ENCODE measurements at regions not wholly inside any gene's neighbourhood (a gene's known extent, or its start where the extent isn't known, plus 50 kb on each side); places are given as distances from the start of the nearest gene placed in this dataset.

DNA sequence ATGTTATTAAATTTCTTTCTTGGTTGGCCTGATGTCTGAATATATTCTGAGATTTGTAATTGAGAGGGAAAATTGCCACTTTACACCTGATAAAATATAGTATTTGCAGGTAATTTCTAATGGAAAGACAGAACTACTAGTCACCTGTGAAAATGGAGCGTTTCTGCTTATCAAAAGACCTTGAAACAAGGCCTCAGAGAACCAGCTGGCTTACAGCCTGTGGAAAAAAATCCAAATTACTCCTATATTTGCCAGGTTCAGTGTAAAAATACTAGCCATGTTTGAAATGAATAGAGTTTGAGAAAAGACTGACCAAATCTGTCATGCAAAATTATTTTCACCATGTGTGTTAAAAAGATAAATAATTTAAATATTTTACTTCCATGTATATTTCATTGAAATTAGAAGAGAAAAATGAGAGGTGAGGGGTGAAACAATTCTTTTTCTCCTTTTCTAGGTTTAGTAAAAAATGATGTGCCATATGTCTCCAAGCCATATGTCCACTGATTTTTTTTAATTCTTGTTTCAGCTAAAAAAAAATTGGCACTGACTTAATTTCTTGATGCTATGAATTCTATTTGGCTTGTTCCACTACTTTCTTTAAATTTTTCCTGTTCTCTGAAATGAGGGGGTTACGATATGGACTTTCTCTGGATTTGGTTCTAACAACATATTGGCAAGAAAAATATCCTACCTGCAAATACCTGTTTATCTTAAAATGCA is 464.9 kb downstream of the GRXCR1 start:
- no peak overlapping the region for H3K27ac ChIP-seq
- no peak overlapping the region for H3K9ac ChIP-seq (ENCODE audit: insufficient read length)
- no peaks in the 10 kb centered on the region for H3K36me3 ChIP-seq (ENCODE audit: insufficient read depth, low read length)
- H3K9me3 ChIP-seq (ENCODE audit: low read depth, low read length), result no peaks in the 10 kb centered on the region
- no peak for TF ChIP-seq POLR2AphosphoS5 (IDR thresholded peaks at IDR 0.05; ENCODE audit: borderline replicate concordance, low read depth, low read length)
- no peak for TF ChIP-seq FOXP2 (optimal IDR thresholded peaks at IDR 0.05; ENCODE audit: control extremely low read depth, extremely low read length, insufficient read depth)
- TF ChIP-seq EZH2 (IDR thresholded peaks at IDR 0.05), result no peak
- no peak overlapping the region for H3K4me3 ChIP-seq
- DNase-seq (ENCODE audit: low read depth, low spot score), result no peak

- Histone ChIP-seq H3K9me3 (ENCODE audit: low read depth, low read length) (no peaks in the 10 kb centered on the region), H3K9ac (ENCODE audit: insufficient read length) (no peak overlapping the region), H3K36me3 (ENCODE audit: insufficient read depth, low read length) (no peaks in the 10 kb centered on the region), H3K27ac (no peak overlapping the region), H3K4me3 (no peak overlapping the region)
- no peak for TF ChIP-seq EZH2 (IDR thresholded peaks at IDR 0.05)
- no peak for TF ChIP-seq POLR2AphosphoS5 (IDR thresholded peaks at IDR 0.05; ENCODE audit: borderline replicate concordance, low read depth, low read length)
- TF ChIP-seq FOXP2 (optimal IDR thresholded peaks at IDR 0.05; ENCODE audit: control extremely low read depth, extremely low read length, insufficient read depth), result no peak
- no peak for DNase-seq (ENCODE audit: low read depth, low spot score)
These were observed 467.8 kb downstream of the GRXCR1 start for GRCh38 chr4:43360296-43360695.

DNA sequence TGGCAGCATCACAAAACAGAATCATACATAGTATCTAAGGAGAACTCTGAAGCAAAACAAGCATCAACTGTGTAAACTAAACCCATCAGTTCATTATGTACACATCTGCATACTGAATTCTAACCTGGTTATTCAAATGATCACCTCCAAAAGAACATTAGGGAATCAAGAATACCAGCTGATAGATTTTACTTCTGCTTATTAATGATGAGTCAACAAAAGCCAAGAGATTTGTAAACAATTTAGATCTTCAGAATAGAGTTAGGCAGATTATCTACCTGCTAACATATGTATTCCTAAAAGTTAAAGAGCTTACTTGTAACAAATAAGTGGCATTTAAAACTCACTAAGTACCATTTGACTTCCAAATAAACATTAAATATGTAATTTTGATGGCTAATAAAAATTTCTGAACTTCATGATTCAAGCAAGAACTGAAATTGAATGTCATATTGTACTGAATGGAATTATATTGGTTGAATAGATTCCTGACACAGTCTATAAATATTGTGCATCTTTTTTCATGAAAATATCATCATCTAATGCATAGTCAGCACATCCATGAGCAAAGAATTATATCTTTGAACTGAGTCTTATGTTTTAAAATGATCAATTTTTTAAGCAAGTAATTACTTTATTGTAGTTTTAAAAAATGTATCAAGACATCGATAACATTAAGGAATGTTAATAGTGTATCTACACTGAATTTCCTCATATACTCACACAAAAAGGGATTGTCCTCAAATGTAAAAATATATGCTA is 470.5 kb downstream of the GRXCR1 start:
- TF ChIP-seq EZH2 (IDR thresholded peaks at IDR 0.05), result no peak
- no peak for TF ChIP-seq FOXP2 (optimal IDR thresholded peaks at IDR 0.05; ENCODE audit: control extremely low read depth, extremely low read length, insufficient read depth)
- TF ChIP-seq POLR2AphosphoS5 (IDR thresholded peaks at IDR 0.05; ENCODE audit: borderline replicate concordance, low read depth, low read length), result no peak
- Histone ChIP-seq H3K4me3 (no peak overlapping the region), H3K36me3 (ENCODE audit: insufficient read depth, low read length) (no peaks in the 10 kb centered on the region), H3K27ac (no peak overlapping the region), H3K9me3 (ENCODE audit: low read depth, low read length) (no peaks in the 10 kb centered on the region), H3K9ac (ENCODE audit: insufficient read length) (no peak overlapping the region)
- no peak for DNase-seq (ENCODE audit: low read depth, low spot score)

DNA sequence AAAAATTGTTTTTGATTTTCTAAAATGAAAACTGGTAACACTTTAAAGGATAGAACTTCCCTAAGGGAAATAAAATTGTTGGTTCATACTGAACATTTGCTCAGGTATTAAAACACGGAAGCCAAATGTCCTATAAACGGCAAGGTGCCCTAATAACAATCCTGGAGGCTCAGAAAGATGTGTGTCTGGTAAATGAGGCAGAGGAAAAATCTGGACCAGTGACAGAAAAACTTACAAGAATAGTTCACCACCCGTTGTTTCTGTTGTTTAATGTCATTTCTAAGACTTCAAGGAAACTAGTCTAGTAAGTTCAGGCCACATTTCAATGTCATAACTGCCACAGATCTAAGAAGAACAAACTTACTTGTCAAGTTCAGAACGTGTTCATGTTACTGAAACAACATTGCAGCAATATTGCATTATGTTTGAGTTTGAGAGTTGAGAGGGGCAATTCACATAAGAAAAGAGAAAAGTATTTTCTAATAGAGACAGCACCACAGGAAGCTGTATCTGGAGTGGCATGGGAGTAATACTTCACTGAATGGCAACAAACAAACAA is 476.6 kb downstream of the GRXCR1 start:
- TF ChIP-seq FOXP2 (optimal IDR thresholded peaks at IDR 0.05; ENCODE audit: control extremely low read depth, extremely low read length, insufficient read depth), result no peak
- TF ChIP-seq EZH2 (IDR thresholded peaks at IDR 0.05), result no peak
- no peak for TF ChIP-seq POLR2AphosphoS5 (IDR thresholded peaks at IDR 0.05; ENCODE audit: borderline replicate concordance, low read depth, low read length)
- no peaks in the 10 kb centered on the region for H3K9me3 ChIP-seq (ENCODE audit: low read depth, low read length)
- H3K9ac ChIP-seq (ENCODE audit: insufficient read length), result no peak overlapping the region
- no peak for DNase-seq (ENCODE audit: low read depth, low spot score)
- H3K27ac ChIP-seq, result no peak overlapping the region
- no peak overlapping the region for H3K4me3 ChIP-seq
- H3K36me3 ChIP-seq (ENCODE audit: insufficient read depth, low read length), result no peaks in the 10 kb centered on the region

DNA sequence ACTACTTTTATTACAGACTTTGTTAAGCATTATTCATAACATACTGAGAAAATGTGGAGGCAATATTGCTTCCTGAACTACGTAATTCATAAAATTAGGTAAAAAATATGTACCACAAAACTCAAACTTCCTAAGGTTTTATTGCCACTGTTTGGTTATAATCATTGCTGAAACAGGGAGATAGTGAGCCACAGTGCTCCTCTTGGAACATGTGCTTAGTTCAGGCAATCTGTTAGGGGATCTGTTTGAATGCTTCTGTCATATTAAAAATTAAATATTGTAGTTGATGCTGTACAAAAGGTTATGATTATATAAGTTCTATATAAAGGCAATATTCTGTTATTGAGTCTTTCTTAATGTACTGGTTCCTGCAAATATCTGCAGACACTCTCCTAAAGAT is 480.7 kb downstream of the GRXCR1 start:
- no peak overlapping the region for H3K4me3 ChIP-seq
- H3K9ac ChIP-seq (ENCODE audit: insufficient read length), result no peak overlapping the region
- no peaks in the 10 kb centered on the region for H3K9me3 ChIP-seq (ENCODE audit: low read depth, low read length)
- DNase-seq (ENCODE audit: low read depth, low spot score), result no peak
- H3K27ac ChIP-seq, result no peak overlapping the region
- TF ChIP-seq POLR2AphosphoS5 (IDR thresholded peaks at IDR 0.05; ENCODE audit: borderline replicate concordance, low read depth, low read length), result no peak
- TF ChIP-seq FOXP2 (optimal IDR thresholded peaks at IDR 0.05; ENCODE audit: control extremely low read depth, extremely low read length, insufficient read depth), result no peak
- TF ChIP-seq EZH2 (IDR thresholded peaks at IDR 0.05), result no peak
- no peaks in the 10 kb centered on the region for H3K36me3 ChIP-seq (ENCODE audit: insufficient read depth, low read length)

- H3K4me3 ChIP-seq, result no peak overlapping the region
- H3K36me3 ChIP-seq (ENCODE audit: insufficient read depth, low read length), result no peaks in the 10 kb centered on the region
- H3K9me3 ChIP-seq (ENCODE audit: low read depth, low read length), result no peaks in the 10 kb centered on the region
- DNase-seq (ENCODE audit: low read depth, low spot score), result no peak
- TF ChIP-seq EZH2 (IDR thresholded peaks at IDR 0.05) (no peak), POLR2AphosphoS5 (IDR thresholded peaks at IDR 0.05; ENCODE audit: borderline replicate concordance, low read depth, low read length) (no peak), FOXP2 (optimal IDR thresholded peaks at IDR 0.05; ENCODE audit: control extremely low read depth, extremely low read length, insufficient read depth) (no peak)
- no peak overlapping the region for H3K9ac ChIP-seq (ENCODE audit: insufficient read length)
- H3K27ac ChIP-seq, result no peak overlapping the region
These were observed 481.8 kb downstream of the GRXCR1 start for GRCh38 chr4:43374216-43374751.

- H3K9ac ChIP-seq (ENCODE audit: insufficient read length), result no peak overlapping the region
- no peak for DNase-seq (ENCODE audit: low read depth, low spot score)
- TF ChIP-seq EZH2 (IDR thresholded peaks at IDR 0.05) (no peak), FOXP2 (optimal IDR thresholded peaks at IDR 0.05; ENCODE audit: control extremely low read depth, extremely low read length, insufficient read depth) (no peak), POLR2AphosphoS5 (IDR thresholded peaks at IDR 0.05; ENCODE audit: borderline replicate concordance, low read depth, low read length) (no peak)
- H3K9me3 ChIP-seq (ENCODE audit: low read depth, low read length), result no peaks in the 10 kb centered on the region
- H3K36me3 ChIP-seq (ENCODE audit: insufficient read depth, low read length), result no peaks in the 10 kb centered on the region
- H3K27ac ChIP-seq, result no peak overlapping the region
- no peak overlapping the region for H3K4me3 ChIP-seq
These were observed 486.5 kb downstream of the GRXCR1 start for GRCh38 chr4:43379016-43379415.

DNA sequence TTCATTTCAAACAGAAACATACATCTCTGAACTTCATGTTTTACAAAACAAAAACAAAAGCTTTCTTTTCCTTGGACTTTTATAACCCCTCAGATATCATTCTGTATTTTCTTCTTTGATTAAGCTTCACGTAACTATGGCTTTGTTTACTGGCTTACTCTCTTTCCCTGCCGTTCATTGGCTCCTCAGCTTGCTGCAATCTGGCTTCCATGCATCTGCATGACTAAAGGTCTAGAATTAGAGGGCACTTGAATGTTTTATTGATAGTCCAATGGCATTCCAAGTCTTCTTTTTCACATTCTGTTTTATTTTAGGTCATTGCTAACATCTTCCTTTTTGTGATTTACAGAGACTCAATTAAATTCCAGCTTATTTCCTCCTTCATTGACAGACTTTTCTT is 487.6 kb downstream of the GRXCR1 start:
- DNase-seq (ENCODE audit: low read depth, low spot score), result no peak
- Histone ChIP-seq H3K27ac (no peak overlapping the region), H3K9me3 (ENCODE audit: low read depth, low read length) (no peaks in the 10 kb centered on the region), H3K9ac (ENCODE audit: insufficient read length) (no peak overlapping the region), H3K4me3 (no peak overlapping the region), H3K36me3 (ENCODE audit: insufficient read depth, low read length) (no peaks in the 10 kb centered on the region)
- no peak for TF ChIP-seq FOXP2 (optimal IDR thresholded peaks at IDR 0.05; ENCODE audit: control extremely low read depth, extremely low read length, insufficient read depth)
- TF ChIP-seq EZH2 (IDR thresholded peaks at IDR 0.05), result no peak
- TF ChIP-seq POLR2AphosphoS5 (IDR thresholded peaks at IDR 0.05; ENCODE audit: borderline replicate concordance, low read depth, low read length), result no peak

All from SK-N-MC (cell line).